ENCODE measurements at regions not wholly inside any gene's neighbourhood (a gene's known extent, or its start where the extent isn't known, plus 50 kb on each side); places are given as distances from the start of the nearest gene placed in this dataset.

GRCh38 chr6:154895841-154896240 is 99.3 kb upstream of the TIAM2 start:
- Histone ChIP-seq H3K9me3 (no peaks in the 10 kb centered on the region), H3K4me1 (no peaks in the 10 kb centered on the region), H3K27me3 (no peaks in the 10 kb centered on the region), H3K36me3 (peaks cover 0 to 10% (median 0%) of the 10 kb centered on the region in 4 donors), H3K27ac (no peak overlapping the region), H3K4me3 (no peak overlapping the region)
- no peak for ATAC-seq (ENCODE audit: low FRiP score in 2 of 2)
- TF ChIP-seq EP300 (IDR thresholded peaks at IDR 0.05) (no peak), POLR2AphosphoS5 (IDR thresholded peaks at IDR 0.05) (no peak), POLR2A (IDR thresholded peaks at IDR 0.05) (no peak), CTCF (IDR thresholded peaks at IDR 0.05) (no peak)
- WGBS, 2 donors = 92 to 95% methylated on average over 6 of the region's 6 CpGs
- DNase-seq = no peak

- 92 to 97% methylated on average over 4 of the region's 4 CpGs for WGBS, 2 donors
- H3K4me3 ChIP-seq = no peak overlapping the region
- no peak overlapping the region for H3K27ac ChIP-seq
- H3K36me3 ChIP-seq = peaks cover 0 to 10% (median 0%) of the 10 kb centered on the region in 4 donors
- DNase-seq = no peak
- no peaks in the 10 kb centered on the region for H3K4me1 ChIP-seq
- no peaks in the 10 kb centered on the region for H3K27me3 ChIP-seq
- no peaks in the 10 kb centered on the region for H3K9me3 ChIP-seq
- ATAC-seq (ENCODE audit: low FRiP score in 2 of 2) = no peak
- no peak for TF ChIP-seq EP300 (IDR thresholded peaks at IDR 0.05)
- TF ChIP-seq CTCF (IDR thresholded peaks at IDR 0.05) = no peak
- no peak for TF ChIP-seq POLR2AphosphoS5 (IDR thresholded peaks at IDR 0.05)
- TF ChIP-seq POLR2A (IDR thresholded peaks at IDR 0.05) = no peak
Measured at GRCh38 chr6:154898821-154899220, 96.3 kb upstream of the TIAM2 start.

GRCh38 chr6:154899824-154900463 is 95.2 kb upstream of the TIAM2 start:
- Histone ChIP-seq H3K27me3 (no peaks in the 10 kb centered on the region), H3K27ac (no peak overlapping the region), H3K4me3 (no peak overlapping the region), H3K9me3 (no peaks in the 10 kb centered on the region), H3K36me3 (peaks cover 0 to 10% (median 0%) of the 10 kb centered on the region in 4 donors), H3K4me1 (no peaks in the 10 kb centered on the region)
- ATAC-seq (ENCODE audit: low FRiP score in 2 of 2) = no peak
- 85 to 88% methylated on average over 10 of the region's 10 CpGs for WGBS, 2 donors
- DNase-seq = no peak
- no peak for TF ChIP-seq EP300 (IDR thresholded peaks at IDR 0.05)
- TF ChIP-seq POLR2A (IDR thresholded peaks at IDR 0.05) = no peak

- Histone ChIP-seq H3K9me3 (no peaks in the 10 kb centered on the region), H3K27me3 (no peaks in the 10 kb centered on the region), H3K4me1 (no peaks in the 10 kb centered on the region), H3K4me3 (no peak overlapping the region), H3K27ac (no peak overlapping the region), H3K36me3 (peaks cover 0 to 6% (median 0%) of the 10 kb centered on the region in 4 donors)
- WGBS, 2 donors = 77 to 80% methylated on average over 9 of the region's 9 CpGs
- DNase-seq = no peak
- no peak for TF ChIP-seq POLR2AphosphoS5 (IDR thresholded peaks at IDR 0.05)
- TF ChIP-seq POLR2A (IDR thresholded peaks at IDR 0.05) = no peak
- TF ChIP-seq EP300 (IDR thresholded peaks at IDR 0.05) = no peak
- no peak for TF ChIP-seq CTCF (IDR thresholded peaks at IDR 0.05)
- ATAC-seq (ENCODE audit: low FRiP score in 2 of 2) = no peak
Measured at GRCh38 chr6:154901876-154902552, 93.1 kb upstream of the TIAM2 start.

GRCh38 chr6:154907291-154907690 is 87.8 kb upstream of the TIAM2 start:
- H3K4me3 ChIP-seq = no peak overlapping the region
- TF ChIP-seq POLR2AphosphoS5 (IDR thresholded peaks at IDR 0.05) (no peak), EP300 (IDR thresholded peaks at IDR 0.05) (no peak), CTCF (IDR thresholded peaks at IDR 0.05) (no peak), POLR2A (IDR thresholded peaks at IDR 0.05) (no peak)
- H3K27me3 ChIP-seq = no peaks in the 10 kb centered on the region
- no peak for ATAC-seq (ENCODE audit: low FRiP score in 2 of 2)
- no peaks in the 10 kb centered on the region for H3K4me1 ChIP-seq
- DNase-seq = no peak
- no peaks in the 10 kb centered on the region for H3K36me3 ChIP-seq
- WGBS, 2 donors = 50 to 62% methylated on average over 2 to 3 of the region's 3 CpGs
- no peak overlapping the region for H3K27ac ChIP-seq
- H3K9me3 ChIP-seq = no peaks in the 10 kb centered on the region

All from upper lobe of left lung (tissue), 6 donors.